ENCODE measurements at regions not wholly inside any gene's neighbourhood (a gene's known extent, or its start where the extent isn't known, plus 50 kb on each side); places are given as distances from the start of the nearest gene placed in this dataset.

- WGBS, 2 experiments (ENCODE audit: extremely low coverage in 1 of 2, insufficient coverage in 1 of 2, insufficient read length in 1 of 2, insufficient replicate concordance in 2 of 2, low coverage in 1 of 2, low lambda C conversion rate in 2 of 2, missing lambda C conversion rate in 1 of 2): 86% methylated on average over 10 of the region's 10 CpGs; no CpG with 5 or more reads in 1 of the 2 experiments
- Histone ChIP-seq H4K8ac (ENCODE audit: extremely low read depth, insufficient read depth, low read length) (peak overlapping the region; percentile 48; the same call in 1 of the 2 replicates), H2BK20ac (ENCODE audit: low read length) (peak overlapping the region; percentile 44; the same call in 1 of the 2 replicates), H3K23me2 (ENCODE audit: low read depth, low read length) (no peaks in the 10 kb centered on the region), H2AK5ac (ENCODE audit: low read depth, low read length) (no peak overlapping the region; the same call in 1 of the 2 replicates), H3K36me3 (ENCODE audit: control insufficient read depth in 2 of 4, insufficient read depth in 4 of 4, low read length in 3 of 4) (no peaks in the 10 kb centered on the region), H4K91ac (replicated peaks; ENCODE audit: insufficient read length, low read length) (peak overlapping the region; percentile 38), H2BK15ac (ENCODE audit: low read length) (no peak overlapping the region), H4K20me1 (replicated peaks in 1 of 2; ENCODE audit: control insufficient read depth in 1 of 2, insufficient read depth in 2 of 2, low read length in 2 of 2) (no peaks in the 10 kb centered on the region), H4K5ac (ENCODE audit: insufficient read length, low read depth, low read length) (no peak overlapping the region), H3K27ac (ENCODE audit: low read depth, low read length) (no peak overlapping the region), H3K79me1 (ENCODE audit: low read depth, low read length) (no peaks in the 10 kb centered on the region), H2BK5ac (ENCODE audit: low read depth, low read length) (0 out of 2 replicates have a peak overlapping the region, but pooled peaks have one; percentile 2), H3K79me2 (ENCODE audit: control insufficient read depth in 1 of 2, insufficient read depth in 2 of 2, low read length in 2 of 2) (no peaks in the 10 kb centered on the region), H3K4me2 (ENCODE audit: insufficient read depth in 1 of 2, low read depth in 2 of 2, low read length in 2 of 2) (0 out of 4 replicates have a peak overlapping the region, but pooled peaks of 1 of the 2 experiments have one; percentile 6), H2BK120ac (replicated peaks; ENCODE audit: low read depth, low read length) (no peak overlapping the region), H3K4ac (replicated peaks; ENCODE audit: insufficient read length, low read depth, low read length) (no peak overlapping the region), H3K27me3 (replicated peaks in 1 of 4; ENCODE audit: control insufficient read depth in 3 of 4, extremely low read depth in 1 of 4, insufficient read depth in 3 of 4, low read length in 3 of 4) (no peaks in the 10 kb centered on the region; a peak in 1 of 7 replicates), H3K9me3 (ENCODE audit: insufficient read depth in 2 of 2, low read depth in 1 of 2, low read length in 1 of 2) (no peaks in the 10 kb centered on the region), H3K9ac (replicated peaks in 1 of 4; ENCODE audit: extremely low read depth in 1 of 4, low read depth in 3 of 4, low read length in 3 of 4) (no peak overlapping the region), H3K23ac (ENCODE audit: insufficient read length) (no peak overlapping the region), H3K4me1 (replicated peaks in 1 of 4; ENCODE audit: control insufficient read depth in 3 of 4, insufficient read depth in 4 of 4, low read length in 3 of 4) (peaks cover 6 to 14% (median 12%) of the 10 kb centered on the region in 4 experiments; a peak in 6 of 7 replicates), H2AFZ (ENCODE audit: low read length) (no peak overlapping the region), H3K4me3 (ENCODE audit: extremely low read depth in 1 of 4, insufficient read depth in 2 of 4, low read depth in 3 of 4, low read length in 4 of 4) (no peak overlapping the region), H3K18ac (ENCODE audit: extremely low read depth, low read length) (peak overlapping the region; percentile 55), H3K14ac (ENCODE audit: insufficient read length) (no peak overlapping the region), H2BK12ac (ENCODE audit: low read depth, low read length) (0 out of 2 replicates have a peak overlapping the region, but pooled peaks have one; percentile 68), H3K56ac (replicated peaks; ENCODE audit: insufficient read length, low read depth, low read length) (no peak overlapping the region)
- ChIA-PET POLR2A (ENCODE audit: partially characterized antibody) (no interaction called here), CTCF (ENCODE audit: partially characterized antibody) (interaction anchor here (0.9 to 1.8 kb wide), 2 partner anchors 29 to 94 kb away, joined by 3 to 4 read pairs; no protein-coding TSS in a partner anchor)
- TF ChIP-seq HDAC2 (IDR thresholded peaks at IDR 0.05; ENCODE audit: borderline replicate concordance in 1 of 2, low read depth in 2 of 2, low read length in 2 of 2) (no peak), MAFK (IDR thresholded peaks at IDR 0.05; ENCODE audit: low read depth, low read length) (peak; percentile 51; the same call in 1 of the 2 replicates)
- FAIRE-seq (no peak), DNase-seq (ENCODE audit: low read depth in 1 of 2, low spot score in 2 of 2) (no peak)
These were observed 103.8 kb upstream of the KLF13 start for GRCh38 chr15:31222773-31223341.
